DOHH2 (cell line): ENCODE measurements at regions not wholly inside any gene's neighbourhood (a gene's known extent, or its start where the extent isn't known, plus 50 kb on each side); places are given as distances from the start of the nearest gene placed in this dataset.

Source experiments
- EZH2phosphoT487 ChIP-seq: fragments of 200-600 bp; sonication (generic); IDR thresholded peaks from 2 replicates; pipeline ENCODE4 v1.6.1; 2017; ENCODE audit warnings: borderline replicate concordance, mild to moderate bottlenecking, antibody characterized with exemption, low read length, moderate library complexity, mixed read lengths
- TF ChIP-seq, protein P1 (sequence below): fragments of 200-600 bp; sonication (generic); IDR thresholded peaks from one replicate; pipeline ENCODE4 v1.5.1; 2014; ENCODE audit warnings: antibody characterized with exemption, mild to moderate bottlenecking, low read depth, low read length; ENCODE audit not compliant: poor library complexity, severe bottlenecking

DNA sequence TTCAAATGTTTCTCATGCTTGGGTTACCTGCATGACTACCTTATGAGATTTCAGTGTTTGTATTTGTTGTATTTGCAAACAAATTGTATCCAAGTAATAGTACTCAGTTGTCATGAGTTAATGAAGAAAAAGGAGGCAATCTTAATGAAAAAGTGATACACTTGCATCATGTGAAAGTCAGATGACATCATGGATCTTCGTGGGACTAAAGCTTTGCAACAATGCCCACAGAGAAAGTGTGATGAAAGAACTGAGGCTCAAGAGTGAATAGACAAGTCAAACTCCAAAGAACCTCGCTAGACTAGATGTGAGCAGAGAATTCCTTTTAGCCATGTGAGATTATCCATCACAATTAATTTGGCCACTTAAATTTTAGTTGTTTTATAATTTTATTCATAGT is 75.4 kb upstream of the ADRB2 start:
- TF ChIP-seq EZH2phosphoT487: no peak
- TF ChIP-seq, protein P1, sequence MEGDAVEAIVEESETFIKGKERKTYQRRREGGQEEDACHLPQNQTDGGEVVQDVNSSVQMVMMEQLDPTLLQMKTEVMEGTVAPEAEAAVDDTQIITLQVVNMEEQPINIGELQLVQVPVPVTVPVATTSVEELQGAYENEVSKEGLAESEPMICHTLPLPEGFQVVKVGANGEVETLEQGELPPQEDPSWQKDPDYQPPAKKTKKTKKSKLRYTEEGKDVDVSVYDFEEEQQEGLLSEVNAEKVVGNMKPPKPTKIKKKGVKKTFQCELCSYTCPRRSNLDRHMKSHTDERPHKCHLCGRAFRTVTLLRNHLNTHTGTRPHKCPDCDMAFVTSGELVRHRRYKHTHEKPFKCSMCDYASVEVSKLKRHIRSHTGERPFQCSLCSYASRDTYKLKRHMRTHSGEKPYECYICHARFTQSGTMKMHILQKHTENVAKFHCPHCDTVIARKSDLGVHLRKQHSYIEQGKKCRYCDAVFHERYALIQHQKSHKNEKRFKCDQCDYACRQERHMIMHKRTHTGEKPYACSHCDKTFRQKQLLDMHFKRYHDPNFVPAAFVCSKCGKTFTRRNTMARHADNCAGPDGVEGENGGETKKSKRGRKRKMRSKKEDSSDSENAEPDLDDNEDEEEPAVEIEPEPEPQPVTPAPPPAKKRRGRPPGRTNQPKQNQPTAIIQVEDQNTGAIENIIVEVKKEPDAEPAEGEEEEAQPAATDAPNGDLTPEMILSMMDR: no peak
